Dermis microvascular lymphatic vessel endothelial cell (primary cell): ENCODE measurements at regions not wholly inside any gene's neighbourhood (a gene's known extent, or its start where the extent isn't known, plus 50 kb on each side); places are given as distances from the start of the nearest gene placed in this dataset.
A peak's percentile ranks its signal among the peaks of the same experiment; 100 is the strongest.
"Not testable (repeated sequence)": the region's sequence is repeated elsewhere in the genome, so short reads cannot be mapped to it uniquely, and the experiment has no call there.

Experiments used
- DNase-seq, 2 donors: peaks; one replicate each; pipeline versions ENCODE4 v3.0.0 to v3.0.0-alpha.2; 2010; ENCODE audit warnings: low read depth in 2 of 2

DNA sequence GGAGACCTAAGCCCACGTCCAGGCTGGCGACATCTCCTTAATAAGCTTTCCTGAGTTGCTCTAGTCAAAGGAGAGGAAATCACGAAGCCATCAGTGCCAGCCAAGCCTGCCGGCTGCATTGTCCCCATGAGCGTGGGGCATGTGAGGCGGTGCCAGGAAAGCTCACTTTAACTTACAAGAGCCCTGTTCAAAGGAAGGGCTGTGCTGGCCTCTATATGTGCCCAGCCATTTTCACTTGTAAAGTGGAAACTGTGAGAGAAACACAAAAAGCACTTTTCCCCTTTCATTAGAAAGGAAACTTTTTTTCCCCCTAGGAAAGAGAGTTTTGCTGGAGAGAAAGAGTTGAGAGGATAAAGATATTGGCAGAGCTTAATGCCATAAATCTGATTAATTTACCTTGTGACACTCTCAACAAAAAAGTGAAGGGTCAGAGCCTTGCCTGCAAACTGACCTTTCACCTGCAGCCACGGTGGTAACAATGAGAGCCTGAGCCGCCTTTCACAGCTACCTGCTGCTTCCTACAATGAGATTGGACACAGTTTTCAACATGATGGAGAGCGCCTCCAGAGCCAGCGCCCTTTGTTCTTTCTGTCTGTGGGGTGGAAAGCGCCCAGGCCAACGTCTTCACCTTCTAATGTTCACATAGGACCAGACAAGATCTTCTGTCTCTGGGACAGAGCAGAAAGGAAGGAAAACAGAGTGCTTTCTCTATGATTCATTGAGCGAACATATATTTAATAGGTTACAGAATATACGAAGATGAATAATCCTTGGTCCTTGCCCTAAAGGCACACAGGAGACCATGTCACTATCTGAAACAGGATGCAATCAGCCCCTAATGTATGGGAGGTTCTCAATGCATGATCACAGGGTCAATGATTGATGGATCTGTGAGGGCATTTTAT is 233.1 kb upstream of the HES1 start:
- DNase-seq, result no peak

DNA sequence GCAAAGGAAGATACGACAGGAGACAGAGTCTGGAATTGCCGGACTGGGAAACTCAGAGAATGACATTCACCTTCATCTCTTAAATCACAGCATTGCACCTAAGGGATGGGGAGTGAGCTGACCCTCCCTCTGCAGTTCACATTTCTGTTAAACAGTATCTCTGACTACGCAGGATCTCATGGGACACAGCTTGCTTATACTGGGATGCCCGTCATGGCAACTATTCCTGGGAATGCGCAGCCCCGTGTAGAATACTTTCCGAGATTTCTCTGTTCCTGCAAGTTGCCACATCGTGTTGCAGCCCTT is 232.5 kb upstream of the HES1 start:
- no peak for DNase-seq

DNA sequence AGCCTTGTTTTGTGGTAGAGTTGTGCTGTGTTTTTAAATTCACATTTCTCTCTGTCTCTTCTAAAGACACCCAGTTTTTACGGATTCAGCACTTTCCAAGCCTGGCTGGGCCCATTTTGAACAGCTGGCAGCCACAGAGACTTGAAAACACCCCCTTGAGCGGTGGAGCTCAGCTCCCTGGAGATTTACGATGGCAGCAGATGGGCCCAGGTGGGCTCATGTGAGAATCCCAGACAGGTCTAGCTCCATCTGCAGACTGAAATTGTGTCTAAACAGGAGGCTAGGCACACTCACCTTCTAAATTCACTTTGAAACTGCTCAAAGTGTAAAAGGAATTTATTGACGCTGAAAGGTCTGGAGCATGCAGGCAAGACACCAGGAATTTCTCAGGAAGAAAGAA is 232.0 kb upstream of the HES1 start:
- no peak for DNase-seq

- DNase-seq, result no peak
Observed at GRCh38 chr3:193905541-193906396, 230.2 kb upstream of the HES1 start.

DNA sequence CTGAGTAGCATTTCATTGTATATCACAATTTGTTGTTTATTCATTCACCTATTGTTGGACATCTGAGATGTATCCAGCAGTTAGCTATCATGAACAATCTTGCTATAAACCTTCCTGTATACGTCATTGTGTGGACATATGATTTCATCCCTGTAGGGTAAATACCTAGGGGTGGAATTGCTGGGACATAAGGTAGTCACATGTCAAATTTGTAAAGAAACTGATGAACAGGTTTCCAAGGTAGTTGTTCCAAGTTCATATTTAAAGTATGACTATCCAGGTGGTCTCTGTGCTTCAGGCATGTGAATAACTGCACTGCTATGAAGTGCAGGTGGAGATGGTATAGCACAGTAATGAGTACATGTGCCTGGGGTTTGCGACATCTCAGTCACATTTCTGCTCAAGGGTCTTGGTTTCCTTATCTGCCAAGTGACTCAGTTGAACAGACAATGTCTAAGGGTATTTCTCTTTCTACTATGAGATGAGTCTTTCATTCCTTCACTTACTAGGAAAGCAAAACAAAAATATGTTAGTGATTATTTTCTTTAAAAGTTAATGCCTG is 229.0 kb upstream of the HES1 start:
- DNase-seq, result no peak

- no peak for DNase-seq
Observed at GRCh38 chr3:193908181-193908744, 227.7 kb upstream of the HES1 start.

- DNase-seq, result no peak
Observed at GRCh38 chr3:193909387-193909786, 226.6 kb upstream of the HES1 start.

DNA sequence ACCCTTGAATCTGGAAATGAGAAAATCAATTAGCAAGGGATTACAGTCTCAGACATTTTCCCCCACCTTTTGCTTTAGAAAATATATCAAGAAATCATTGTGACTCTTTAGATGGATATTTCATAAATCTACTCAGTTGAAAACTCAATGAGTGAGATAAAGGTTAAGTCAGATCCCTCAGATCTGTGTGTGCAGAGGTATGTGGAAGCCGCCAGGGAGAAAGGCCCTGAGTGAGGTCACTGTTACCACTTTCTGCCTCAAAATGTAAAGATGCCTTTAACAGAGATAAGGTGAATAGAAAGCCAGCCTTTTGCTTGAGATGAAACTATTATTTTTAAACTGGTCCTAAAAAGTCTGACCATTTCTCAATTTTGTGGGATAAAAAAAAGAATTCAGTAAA is 225.6 kb upstream of the HES1 start:
- DNase-seq, result no peak

GRCh38 chr3:193910886-193911738 is 224.8 kb upstream of the HES1 start:
- no peak for DNase-seq

DNA sequence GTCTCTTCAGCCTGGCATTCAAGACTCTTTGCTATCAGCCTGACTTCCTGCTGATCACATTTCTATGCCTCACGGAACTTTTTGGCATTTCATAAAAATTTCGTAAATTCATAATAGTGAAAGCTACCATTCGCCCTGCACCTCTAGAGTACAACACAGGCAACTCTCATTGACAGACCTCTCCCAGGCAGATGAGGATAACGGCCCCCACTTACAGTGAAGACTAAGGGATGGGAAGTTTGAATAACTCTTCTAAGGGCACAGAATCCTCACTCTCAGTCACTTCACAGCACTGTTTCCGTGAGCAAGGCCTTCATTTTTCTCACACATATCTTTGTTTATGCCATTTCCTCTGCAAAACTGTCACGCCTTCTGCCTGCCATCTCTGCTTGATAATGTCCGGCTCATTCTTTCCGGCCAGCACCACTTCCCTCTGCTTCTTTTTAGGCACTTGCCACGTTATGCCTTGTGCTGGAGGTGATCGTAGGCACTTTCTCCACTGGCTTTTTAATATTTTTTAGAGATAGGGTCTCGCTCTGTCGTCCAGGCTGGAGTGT is 224.1 kb upstream of the HES1 start:
- peak in 1 of 2 donors; percentile 11 for DNase-seq

GRCh38 chr3:193912621-193913178 is 223.2 kb upstream of the HES1 start:
- no peak for DNase-seq

DNA sequence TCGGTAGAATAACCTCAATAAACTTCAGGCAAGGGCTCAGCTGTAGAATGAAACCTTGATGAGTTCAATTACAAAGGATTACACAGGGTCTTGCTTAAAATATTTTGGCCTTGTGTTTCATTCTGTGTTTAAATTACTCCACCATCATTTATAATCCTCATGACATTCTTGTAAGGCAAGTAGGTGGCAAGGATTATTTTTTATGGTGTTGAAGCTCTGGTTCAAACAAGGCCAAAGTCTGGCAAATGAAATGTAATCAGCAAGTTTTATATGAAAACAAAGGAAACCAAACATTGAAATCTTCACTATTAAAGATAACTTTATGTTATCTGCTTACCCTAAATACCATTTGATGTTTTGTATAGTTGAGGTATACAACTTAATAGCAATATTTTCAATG is 221.3 kb upstream of the HES1 start:
- DNase-seq, result no peak

DNA sequence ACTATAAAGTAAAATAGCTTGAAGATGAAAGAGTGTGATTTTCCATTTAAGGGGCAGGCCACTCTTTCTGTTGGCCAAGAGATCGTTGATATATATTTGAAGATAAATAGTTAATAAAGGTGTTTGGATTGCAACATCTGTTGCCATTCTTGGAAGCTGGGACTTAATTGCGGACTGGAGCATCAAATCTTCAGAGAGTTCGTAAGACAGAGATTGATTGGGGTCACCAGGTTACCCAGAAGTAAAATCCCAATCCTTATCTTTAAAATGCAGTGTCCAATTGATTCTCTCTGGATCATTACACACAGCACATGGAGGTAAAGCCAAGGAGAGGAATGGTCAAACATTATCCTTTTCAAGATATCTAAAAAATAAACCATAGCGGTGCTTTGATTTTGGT is 220.8 kb upstream of the HES1 start:
- no peak for DNase-seq

DNA sequence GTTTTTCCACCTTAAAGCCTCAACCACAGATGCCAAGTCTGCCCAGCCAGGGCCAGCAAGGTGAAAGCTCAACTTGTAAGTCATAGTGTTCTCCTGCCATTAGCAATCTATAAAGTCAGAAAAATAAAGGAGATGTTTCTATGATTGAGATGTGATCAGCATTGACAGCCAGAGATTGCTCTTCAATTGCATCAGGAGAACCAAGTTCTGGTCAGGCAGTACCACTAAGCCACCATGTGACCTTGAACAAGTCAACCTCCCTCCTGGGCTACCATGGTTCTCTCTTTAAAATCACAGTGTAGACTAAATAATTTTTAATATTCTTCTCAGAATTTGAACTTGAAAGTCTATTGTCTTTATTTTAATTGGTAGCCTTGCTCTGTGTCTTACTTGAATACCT is 220.3 kb upstream of the HES1 start:
- no peak for DNase-seq

GRCh38 chr3:193917158-193917557 is 218.8 kb upstream of the HES1 start:
- DNase-seq, result no peak

- DNase-seq, result no peak
Observed at GRCh38 chr3:193921465-193921864, 214.5 kb upstream of the HES1 start.

- no peak for DNase-seq
Observed at GRCh38 chr3:193922034-193922774, 213.7 kb upstream of the HES1 start.

GRCh38 chr3:193923958-193924357 is 212.0 kb upstream of the HES1 start:
- DNase-seq, result not testable (repeated sequence)

- not testable (repeated sequence) for DNase-seq
Observed at GRCh38 chr3:193926071-193926470, 209.9 kb upstream of the HES1 start.
